Dendritic cell treated with granulocyte-macrophage colony-stimulating factor and Interleukin-4, amounts not matched to agents 40 ng/mL and 50 ng/mL, for 4 days (primary cell): ENCODE measurements at regions not wholly inside any gene's neighbourhood (a gene's known extent, or its start where the extent isn't known, plus 50 kb on each side); places are given as distances from the start of the nearest gene placed in this dataset.
"Not testable (repeated sequence)": the region's sequence is repeated elsewhere in the genome, so short reads cannot be mapped to it uniquely, and the experiment has no call there.

ENCODE experiments used
- H3K27ac Mint-ChIP-seq: one replicate; pipeline ENCODE4 v1.8.0; 2022; ENCODE audit warnings: mild to moderate bottlenecking, mixed read lengths
- H3K27me3 Mint-ChIP-seq: one replicate; pipeline ENCODE4 v1.8.0; 2022; ENCODE audit warnings: mild to moderate bottlenecking, mixed read lengths
- H3K36me3 Mint-ChIP-seq: one replicate; pipeline ENCODE4 v1.8.0; 2022; ENCODE audit warnings: low read depth, mixed read lengths
- H3K4me1 Mint-ChIP-seq: one replicate; pipeline ENCODE4 v1.8.0; 2022; ENCODE audit warnings: low read depth, mixed read lengths
- H3K4me3 Mint-ChIP-seq: one replicate; pipeline ENCODE4 v1.8.0; 2022; ENCODE audit warnings: mild to moderate bottlenecking, moderate library complexity, mixed read lengths
- H3K9me3 Mint-ChIP-seq: one replicate; pipeline ENCODE4 v1.8.0; 2022; ENCODE audit warnings: mixed read lengths
- intact Hi-C: fragments of 100-400 bp; cut with micrococcal nuclease; formaldehyde crosslinking; loops from one replicate; pipeline ENCODE4 v1.15.0; 2022

- Mint-ChIP-seq H3K9me3 (no peaks in the 10 kb centered on the region), H3K27ac (no peak overlapping the region), H3K4me3 (no peak overlapping the region), H3K27me3 (no peaks in the 10 kb centered on the region), H3K36me3 (no peaks in the 10 kb centered on the region), H3K4me1 (no peaks in the 10 kb centered on the region)
- intact Hi-C loops, result no loop called here
Observed at GRCh38 chr5:25255128-25255527, 610.4 kb upstream of the CDH10 start.

- Mint-ChIP-seq H3K9me3 (no peaks in the 10 kb centered on the region), H3K4me1 (no peaks in the 10 kb centered on the region), H3K4me3 (no peak overlapping the region), H3K27ac (no peak overlapping the region), H3K36me3 (no peaks in the 10 kb centered on the region), H3K27me3 (no peaks in the 10 kb centered on the region)
- intact Hi-C loops, result no loop called here
Observed at GRCh38 chr5:25241981-25242380, 597.2 kb upstream of the CDH10 start.

GRCh38 chr5:25238720-25239119 lies 593.9 kb upstream of the CDH10 start:
- H3K4me3 Mint-ChIP-seq, H3K36me3 Mint-ChIP-seq, H3K9me3 Mint-ChIP-seq, H3K27ac Mint-ChIP-seq, H3K27me3 Mint-ChIP-seq, H3K4me1 Mint-ChIP-seq, intact Hi-C loops: not testable (repeated sequence)

GRCh38 chr5:25224316-25224982 lies 579.7 kb upstream of the CDH10 start:
- no peaks in the 10 kb centered on the region for H3K36me3 Mint-ChIP-seq
- H3K4me1 Mint-ChIP-seq, result no peaks in the 10 kb centered on the region
- no peaks in the 10 kb centered on the region for H3K27me3 Mint-ChIP-seq
- intact Hi-C loops, result no loop called here
- H3K9me3 Mint-ChIP-seq, result no peaks in the 10 kb centered on the region
- H3K27ac Mint-ChIP-seq, result no peak overlapping the region
- no peak overlapping the region for H3K4me3 Mint-ChIP-seq

- H3K4me3 Mint-ChIP-seq, H3K36me3 Mint-ChIP-seq, H3K27ac Mint-ChIP-seq, intact Hi-C loops, H3K4me1 Mint-ChIP-seq, H3K27me3 Mint-ChIP-seq: not testable (repeated sequence)
- peaks cover 38% of the 10 kb centered on the region for H3K9me3 Mint-ChIP-seq
Observed at GRCh38 chr5:25199902-25200301, 555.1 kb upstream of the CDH10 start.

GRCh38 chr5:25190521-25191000 lies 545.8 kb upstream of the CDH10 start:
- Mint-ChIP-seq H3K4me3 (no peak overlapping the region), H3K9me3 (peaks cover 2% of the 10 kb centered on the region), H3K36me3 (no peaks in the 10 kb centered on the region), H3K27me3 (no peaks in the 10 kb centered on the region), H3K4me1 (no peaks in the 10 kb centered on the region), H3K27ac (peak overlapping the region; percentile 9)
- intact Hi-C loops, result no loop called here

GRCh38 chr5:25181249-25181648 lies 536.5 kb upstream of the CDH10 start:
- Mint-ChIP-seq H3K36me3 (no peaks in the 10 kb centered on the region), H3K9me3 (peaks cover 31% of the 10 kb centered on the region), H3K27me3 (no peaks in the 10 kb centered on the region), H3K4me1 (no peaks in the 10 kb centered on the region), H3K4me3 (no peak overlapping the region), H3K27ac (no peak overlapping the region)
- intact Hi-C loops, result no loop called here

GRCh38 chr5:25162616-25163015 lies 517.8 kb upstream of the CDH10 start:
- H3K4me1 Mint-ChIP-seq, H3K9me3 Mint-ChIP-seq, H3K27me3 Mint-ChIP-seq, H3K27ac Mint-ChIP-seq, H3K4me3 Mint-ChIP-seq, H3K36me3 Mint-ChIP-seq, intact Hi-C loops: not testable (repeated sequence)

GRCh38 chr5:25160891-25161290 lies 516.1 kb upstream of the CDH10 start:
- no peaks in the 10 kb centered on the region for H3K9me3 Mint-ChIP-seq
- no peaks in the 10 kb centered on the region for H3K27me3 Mint-ChIP-seq
- H3K27ac Mint-ChIP-seq, result no peak overlapping the region
- no peaks in the 10 kb centered on the region for H3K36me3 Mint-ChIP-seq
- intact Hi-C loops, result no loop called here
- no peaks in the 10 kb centered on the region for H3K4me1 Mint-ChIP-seq
- H3K4me3 Mint-ChIP-seq, result no peak overlapping the region

GRCh38 chr5:25150819-25151218 lies 506.0 kb upstream of the CDH10 start:
- H3K4me3 Mint-ChIP-seq, result no peak overlapping the region
- H3K4me1 Mint-ChIP-seq, result peaks cover 5% of the 10 kb centered on the region

GRCh38 chr5:25128606-25129005 lies 483.8 kb upstream of the CDH10 start:
- peaks cover 19% of the 10 kb centered on the region for H3K9me3 Mint-ChIP-seq
- no peak overlapping the region for H3K4me3 Mint-ChIP-seq
- no peaks in the 10 kb centered on the region for H3K4me1 Mint-ChIP-seq
- no peaks in the 10 kb centered on the region for H3K27me3 Mint-ChIP-seq
- H3K36me3 Mint-ChIP-seq, result no peaks in the 10 kb centered on the region
- intact Hi-C loops, result no loop called here
- no peak overlapping the region for H3K27ac Mint-ChIP-seq

More at GRCh38 chr5:25150819-25151218, 506.0 kb upstream of the CDH10 start:
- peaks cover 3% of the 10 kb centered on the region for H3K9me3 Mint-ChIP-seq
- H3K36me3 Mint-ChIP-seq, result no peaks in the 10 kb centered on the region
- no peak overlapping the region for H3K27ac Mint-ChIP-seq
- H3K27me3 Mint-ChIP-seq, result no peaks in the 10 kb centered on the region
- intact Hi-C loops, result no loop called here

GRCh38 chr5:25119650-25120049 lies 474.9 kb upstream of the CDH10 start:
- no peaks in the 10 kb centered on the region for H3K4me1 Mint-ChIP-seq

GRCh38 chr5:25107853-25108252 lies 463.1 kb upstream of the CDH10 start:
- peaks cover 3% of the 10 kb centered on the region for H3K9me3 Mint-ChIP-seq
- H3K4me1 Mint-ChIP-seq, result no peaks in the 10 kb centered on the region
- H3K27ac Mint-ChIP-seq, result no peak overlapping the region
- H3K27me3 Mint-ChIP-seq, result no peaks in the 10 kb centered on the region
- no peak overlapping the region for H3K4me3 Mint-ChIP-seq
- no peaks in the 10 kb centered on the region for H3K36me3 Mint-ChIP-seq
- intact Hi-C loops, result no loop called here

More at GRCh38 chr5:25119650-25120049, 474.9 kb upstream of the CDH10 start:
- H3K36me3 Mint-ChIP-seq, result no peaks in the 10 kb centered on the region
- H3K9me3 Mint-ChIP-seq, result no peaks in the 10 kb centered on the region
- H3K27ac Mint-ChIP-seq, result no peak overlapping the region
- H3K27me3 Mint-ChIP-seq, result no peaks in the 10 kb centered on the region
- intact Hi-C loops, result no loop called here
- H3K4me3 Mint-ChIP-seq, result no peak overlapping the region

GRCh38 chr5:25099538-25099937 lies 454.8 kb upstream of the CDH10 start:
- H3K4me3 Mint-ChIP-seq, result no peak overlapping the region
- no peak overlapping the region for H3K27ac Mint-ChIP-seq
- H3K4me1 Mint-ChIP-seq, result no peaks in the 10 kb centered on the region
- intact Hi-C loops, result no loop called here
- peaks cover 23% of the 10 kb centered on the region for H3K9me3 Mint-ChIP-seq
- H3K27me3 Mint-ChIP-seq, result no peaks in the 10 kb centered on the region
- H3K36me3 Mint-ChIP-seq, result no peaks in the 10 kb centered on the region

- no peaks in the 10 kb centered on the region for H3K4me1 Mint-ChIP-seq
- intact Hi-C loops, result no loop called here
- no peak overlapping the region for H3K4me3 Mint-ChIP-seq
- H3K27me3 Mint-ChIP-seq, result no peaks in the 10 kb centered on the region
- H3K36me3 Mint-ChIP-seq, result no peaks in the 10 kb centered on the region
- H3K9me3 Mint-ChIP-seq, result peaks cover 15% of the 10 kb centered on the region
- H3K27ac Mint-ChIP-seq, result no peak overlapping the region
Observed at GRCh38 chr5:25095261-25095660, 450.5 kb upstream of the CDH10 start.
